IPS-NIHi7 (cell line): ENCODE measurements at regions not wholly inside any gene's neighbourhood (a gene's known extent, or its start where the extent isn't known, plus 50 kb on each side); places are given as distances from the start of the nearest gene placed in this dataset.

Experiments
- DNase-seq: peaks from one replicate; pipeline ENCODE4 v3.0.0; 2012; ENCODE audit warnings: mixed read lengths; ENCODE audit errors: extremely low spot score

DNA sequence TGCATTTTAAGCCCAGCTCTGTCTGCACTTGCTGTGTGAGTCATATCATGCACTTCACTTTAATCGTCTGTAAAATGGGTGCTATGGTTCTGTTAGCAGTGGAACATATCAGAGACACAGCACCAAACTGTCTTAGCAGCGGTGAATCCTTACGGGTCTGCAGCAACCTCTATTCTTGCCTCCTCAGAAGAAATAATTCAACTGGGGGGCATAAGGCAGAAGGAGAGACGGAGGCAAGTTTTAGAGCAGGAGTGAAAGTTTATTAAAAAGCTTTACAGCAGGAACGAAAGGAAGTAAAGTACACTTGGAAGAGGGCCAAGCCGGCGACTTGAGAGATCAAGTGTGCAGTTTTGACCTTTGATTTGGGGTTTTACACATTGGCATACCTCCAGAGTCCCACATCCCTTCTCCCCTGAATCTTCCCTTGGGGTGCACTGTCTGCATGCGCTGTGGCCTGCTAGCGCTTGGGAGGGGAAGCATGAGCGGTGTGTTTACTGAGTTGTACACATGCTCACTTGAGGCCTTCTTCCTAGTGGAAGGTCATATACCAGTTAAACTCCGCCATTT, 109.8 kb downstream of the DDX1 start:
- DNase-seq: no peak

DNA sequence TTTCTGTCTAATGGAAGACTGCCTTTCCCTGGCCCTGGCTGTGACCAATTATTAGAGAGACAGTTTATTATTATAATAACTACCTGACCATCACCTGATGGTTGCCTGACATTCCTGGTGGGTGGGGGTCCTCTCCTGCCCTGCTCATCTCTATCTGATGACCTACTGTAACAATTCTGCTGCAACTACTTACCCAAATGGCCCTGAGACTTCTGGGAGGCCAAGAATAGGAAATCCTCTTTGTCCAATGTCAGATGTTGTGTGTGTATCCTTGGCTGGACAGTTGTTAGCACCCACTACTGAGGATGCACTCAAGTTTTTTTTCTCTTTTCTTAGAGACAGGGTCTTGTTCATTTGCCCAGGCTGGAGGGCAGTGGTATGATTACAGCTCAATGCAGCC, 110.3 kb downstream of the DDX1 start:
- DNase-seq: no peak

DNA sequence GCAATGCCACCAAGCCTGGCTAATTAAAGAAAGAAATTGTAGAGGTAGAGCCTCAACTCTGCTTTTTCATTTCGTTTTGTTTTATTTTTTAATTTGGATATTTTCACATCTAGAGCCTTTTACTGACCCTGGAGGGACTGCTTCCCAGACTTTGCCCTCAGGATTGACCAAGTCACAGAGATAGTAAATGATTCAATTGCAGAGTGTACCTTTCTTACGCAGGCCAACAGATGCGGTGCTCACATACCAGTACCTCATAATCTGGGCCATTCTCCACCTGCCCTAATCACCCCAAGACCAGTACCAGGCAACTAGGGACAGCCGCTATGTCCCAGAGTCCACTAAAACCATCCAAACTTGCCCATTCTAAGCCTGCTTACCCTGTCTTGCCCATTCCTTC, 110.8 kb downstream of the DDX1 start:
- no peak for DNase-seq

DNA sequence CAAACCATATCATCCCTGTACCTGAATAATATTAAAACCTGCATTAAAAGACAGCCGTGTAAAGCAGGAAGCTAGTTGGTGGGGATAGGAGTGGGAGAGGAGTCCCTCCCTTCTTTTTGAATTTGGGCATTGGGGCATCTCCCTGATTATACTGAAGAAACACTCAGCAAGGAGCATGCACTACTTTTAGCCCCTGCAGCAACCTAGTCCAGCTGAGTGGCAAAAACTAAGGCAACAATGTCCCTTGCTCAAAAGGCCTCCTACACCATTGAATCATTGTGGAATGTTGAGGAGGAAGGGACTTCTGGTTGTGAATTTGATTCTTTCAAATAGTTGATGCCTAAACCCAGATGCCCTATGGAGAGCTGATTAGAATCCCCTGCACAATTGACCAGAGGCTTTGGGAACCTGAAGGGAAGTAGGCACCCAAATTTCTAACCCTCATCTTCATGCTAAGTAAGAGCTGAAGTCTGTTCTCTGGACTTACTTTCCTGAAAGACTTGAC, 111.7 kb downstream of the DDX1 start:
- no peak for DNase-seq

DNA sequence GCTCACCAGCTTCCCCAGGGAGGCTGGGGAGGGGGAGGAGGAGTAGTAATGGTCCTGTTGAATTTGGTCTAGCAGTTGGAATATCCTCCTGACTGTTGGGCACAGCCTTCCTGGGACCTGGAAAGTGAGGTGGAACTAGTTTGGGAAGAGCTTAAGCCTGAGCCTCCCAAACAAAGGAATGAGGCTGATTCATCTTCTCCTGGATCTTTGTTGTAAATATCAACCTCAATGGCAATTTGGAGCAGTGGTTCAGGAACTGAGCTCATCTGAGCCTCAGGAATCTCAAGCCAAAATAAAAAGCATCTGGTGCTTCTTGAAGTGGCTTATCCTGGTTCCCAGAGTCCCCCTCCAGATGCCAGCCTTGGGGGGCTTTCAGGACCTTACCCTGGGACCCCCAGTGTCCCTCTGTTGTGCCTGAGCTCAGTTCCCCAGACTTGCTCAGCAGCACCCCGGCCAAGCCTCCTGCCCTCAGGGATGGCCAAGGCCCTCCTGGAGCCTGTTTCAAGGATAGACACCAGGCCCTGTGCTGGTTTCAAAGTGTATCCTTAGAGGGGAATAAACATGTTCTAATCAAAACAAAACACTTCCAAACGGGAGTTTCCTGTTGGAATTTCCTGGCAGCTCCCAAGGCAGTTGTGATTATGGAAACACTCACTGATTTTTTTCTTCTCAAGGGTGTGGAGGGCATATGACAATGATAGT, 112.6 kb downstream of the DDX1 start:
- no peak for DNase-seq

DNA sequence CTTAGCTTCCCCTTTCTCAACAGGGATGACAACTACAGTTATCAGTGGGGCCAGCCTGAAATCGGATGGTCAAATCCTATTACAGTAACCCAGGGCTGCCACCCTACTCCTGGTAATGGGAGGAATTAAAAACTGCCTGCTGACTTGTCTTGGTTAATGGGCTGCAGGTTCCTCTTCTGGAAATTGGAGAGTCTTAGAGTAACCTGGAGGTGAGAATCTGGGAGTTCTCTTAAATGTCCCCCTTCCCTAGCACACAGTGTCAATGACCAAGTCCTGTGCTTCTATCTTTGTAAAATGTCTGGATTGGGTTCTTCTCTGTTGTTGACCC, 113.1 kb downstream of the DDX1 start:
- DNase-seq: no peak

DNA sequence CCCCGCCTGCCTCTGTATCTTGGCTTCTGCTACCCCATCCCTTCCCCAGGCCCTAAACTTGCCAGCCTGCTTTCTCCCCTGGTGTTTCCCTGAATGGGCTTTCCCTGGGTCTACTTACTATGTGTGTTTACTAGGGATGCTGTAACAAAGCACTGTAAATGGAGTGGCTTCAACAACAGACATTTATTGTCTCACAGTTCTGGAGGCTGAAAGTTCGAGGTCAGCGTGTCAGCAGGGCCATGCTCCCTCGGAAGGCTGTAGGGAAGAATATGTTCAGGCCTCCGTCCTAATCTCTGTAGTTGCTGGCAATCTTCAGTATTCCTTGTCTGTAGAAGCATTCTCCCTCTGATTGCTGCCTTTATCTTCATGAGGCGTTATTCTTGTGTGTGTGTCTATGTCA, 113.6 kb downstream of the DDX1 start:
- no peak for DNase-seq

DNA sequence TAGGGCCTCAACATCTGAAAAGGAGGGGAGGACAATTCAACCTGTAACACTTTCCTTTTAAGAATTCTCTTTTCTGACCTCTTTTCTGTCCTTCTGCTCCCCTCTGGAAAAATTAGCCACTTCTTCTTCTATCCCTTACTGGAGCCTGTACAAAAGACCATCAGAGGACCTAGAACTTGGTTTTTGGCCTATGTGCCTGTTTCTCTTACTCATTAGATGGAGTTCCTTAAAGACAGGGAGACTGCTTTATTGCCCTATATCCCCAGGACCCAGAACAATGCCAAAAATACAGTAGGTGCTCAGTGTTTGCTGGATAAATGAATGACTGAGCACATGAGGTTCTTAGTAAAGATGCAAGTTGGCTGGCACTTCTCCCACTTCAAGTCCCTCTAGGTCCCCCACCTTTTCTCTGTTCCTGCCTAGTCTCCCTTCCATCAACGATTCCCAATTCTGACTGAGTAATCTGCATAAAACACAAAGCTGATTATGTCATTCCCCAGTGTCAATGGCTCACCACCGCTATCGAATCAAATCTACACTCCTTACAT, 114.2 kb downstream of the DDX1 start:
- DNase-seq: no peak

DNA sequence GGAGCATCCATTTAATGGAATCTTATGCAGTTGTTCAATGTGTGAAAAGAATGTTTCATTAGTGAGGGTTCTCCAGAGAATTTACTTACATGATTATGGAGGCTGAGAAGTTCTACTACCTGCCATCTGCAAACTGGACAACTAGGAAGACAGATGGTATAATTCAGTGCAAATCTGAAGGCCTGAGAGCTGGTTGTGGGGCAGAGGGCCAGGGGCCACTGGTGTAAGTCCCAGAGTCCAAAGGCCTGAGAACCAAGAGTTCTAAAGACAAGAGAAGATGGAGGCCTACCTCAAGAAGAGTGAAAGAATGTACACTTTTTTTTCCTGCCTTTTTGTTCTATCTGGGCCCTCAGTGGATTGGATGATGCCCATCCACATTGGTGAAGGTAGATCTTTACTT, 114.8 kb downstream of the DDX1 start:
- DNase-seq: no peak

DNA sequence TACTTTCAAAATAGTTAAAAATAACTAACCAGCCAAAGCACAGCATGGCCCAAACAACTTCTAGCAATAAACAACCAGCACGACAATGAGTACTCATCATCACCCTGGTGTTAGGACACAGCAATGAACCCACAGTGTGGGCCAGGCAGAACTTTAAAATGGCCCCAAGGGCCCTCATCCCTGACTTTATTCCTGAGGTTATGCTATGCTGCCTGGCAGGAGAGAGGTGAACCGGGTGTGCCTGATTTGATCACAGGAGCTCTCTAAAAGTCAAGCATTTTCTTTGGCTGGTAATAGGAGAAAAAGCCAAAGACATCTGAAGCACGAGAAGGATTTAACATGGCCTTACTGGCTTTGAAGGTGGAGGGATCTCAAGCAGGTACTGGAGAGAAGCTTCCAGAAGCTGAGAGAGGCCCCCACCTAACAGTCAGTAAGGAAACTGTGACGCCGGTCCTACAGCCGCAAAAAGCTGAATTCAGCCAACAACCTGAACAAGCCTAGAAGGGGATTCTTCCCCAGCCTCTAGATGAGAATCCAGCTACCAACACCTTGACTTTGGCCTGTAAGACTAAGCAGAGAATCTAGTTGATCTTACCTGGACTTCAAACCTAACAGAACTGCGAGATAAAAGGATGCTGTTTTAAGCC, 115.4 kb downstream of the DDX1 start:
- DNase-seq: no peak

DNA sequence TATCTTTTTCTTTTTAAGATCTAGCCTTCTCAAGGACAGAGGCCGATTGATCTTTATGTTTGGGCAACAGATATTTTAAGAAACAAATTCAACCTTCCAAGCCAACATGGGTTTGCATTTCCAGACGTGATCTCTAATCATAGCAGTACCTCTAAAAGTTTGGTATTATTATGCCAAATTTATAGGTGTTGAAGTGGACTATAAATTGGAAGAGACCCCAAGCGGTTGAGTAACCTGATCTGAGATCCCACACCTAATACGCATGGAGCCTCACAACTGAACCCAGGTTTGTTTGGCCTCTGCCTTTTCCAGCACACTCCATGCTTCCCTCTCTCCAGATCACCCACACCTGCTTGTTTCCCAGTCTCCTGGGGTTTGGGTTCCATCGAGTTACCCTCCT, 116.5 kb downstream of the DDX1 start:
- DNase-seq: no peak

DNA sequence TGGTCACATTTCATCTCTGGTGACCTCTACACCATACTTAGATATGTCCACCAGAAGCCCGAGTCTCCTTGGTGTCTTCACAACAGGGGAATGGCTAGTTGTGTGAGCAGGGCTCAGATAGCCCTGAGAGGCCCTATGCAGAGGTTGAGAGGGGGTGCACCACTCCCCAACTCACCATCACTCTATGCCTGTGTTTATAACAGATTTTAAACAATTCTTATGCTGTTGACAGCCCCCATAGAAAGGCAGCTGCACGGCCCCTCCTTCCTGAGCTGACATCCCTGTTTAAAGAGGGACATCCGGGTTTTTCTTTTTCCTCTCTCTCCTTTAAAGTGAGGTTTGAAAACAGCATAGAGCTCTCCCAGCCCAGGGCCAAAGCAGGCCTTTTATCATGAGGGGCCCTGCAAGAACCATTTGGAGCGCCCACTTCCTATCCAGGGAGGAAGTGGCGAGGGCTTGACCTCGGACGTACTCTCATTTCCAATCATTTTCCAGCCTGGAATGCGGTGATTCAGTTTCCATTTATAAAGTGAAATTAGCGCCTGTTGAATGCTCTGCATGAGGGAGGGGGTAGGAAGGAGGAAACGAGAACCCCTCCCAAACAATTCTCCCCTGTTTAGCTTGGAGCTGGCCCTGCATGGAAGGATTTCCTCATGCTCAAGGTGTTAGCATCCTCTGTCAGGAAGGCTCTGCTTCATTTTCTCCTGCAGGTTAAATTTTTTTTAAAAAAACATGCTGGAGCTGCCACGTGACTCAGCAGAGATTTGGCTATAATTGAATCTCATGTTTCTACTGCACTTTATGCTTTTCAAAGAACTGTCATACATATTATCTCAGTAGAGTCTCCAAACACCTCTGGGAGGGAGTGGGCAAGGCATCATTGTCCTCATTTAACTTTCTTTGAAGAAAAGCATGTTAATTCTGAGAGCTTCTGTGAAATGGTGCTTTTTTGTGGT, 117.5 kb downstream of the DDX1 start:
- DNase-seq: no peak

DNA sequence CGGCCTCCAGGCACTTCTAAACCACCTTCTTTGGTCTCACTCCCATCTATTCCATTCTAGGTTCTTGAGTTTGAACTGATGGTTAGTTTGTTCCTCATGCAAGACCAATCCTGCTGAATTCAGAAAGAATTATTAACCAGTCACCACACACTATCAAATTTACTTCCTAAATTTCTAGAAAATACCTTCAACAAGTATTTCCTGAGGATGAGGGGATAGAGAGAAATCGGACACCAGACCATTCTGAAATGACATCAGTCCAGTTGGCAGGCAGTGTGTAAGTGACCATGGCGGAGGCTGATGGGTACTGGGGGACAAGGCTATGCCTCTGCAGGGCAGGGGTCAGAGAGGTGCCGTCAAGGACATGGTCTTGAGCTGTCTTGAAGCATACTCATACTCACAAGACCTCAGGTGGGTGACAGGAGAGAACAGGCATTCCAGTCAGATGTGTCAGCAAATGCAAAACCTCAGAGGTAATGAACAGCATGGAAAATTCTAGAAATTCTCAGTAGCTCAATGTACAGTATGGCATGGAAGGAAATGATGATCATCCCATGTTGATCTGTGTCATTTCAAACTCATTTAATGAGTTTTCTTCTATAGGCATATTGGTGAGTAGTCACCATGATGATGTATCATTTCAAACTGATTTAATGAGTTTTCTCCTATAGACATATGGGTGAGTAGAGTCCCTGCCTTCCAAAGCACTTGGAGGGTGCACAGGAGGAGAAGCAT, 119.6 kb downstream of the DDX1 start:
- DNase-seq: no peak

DNA sequence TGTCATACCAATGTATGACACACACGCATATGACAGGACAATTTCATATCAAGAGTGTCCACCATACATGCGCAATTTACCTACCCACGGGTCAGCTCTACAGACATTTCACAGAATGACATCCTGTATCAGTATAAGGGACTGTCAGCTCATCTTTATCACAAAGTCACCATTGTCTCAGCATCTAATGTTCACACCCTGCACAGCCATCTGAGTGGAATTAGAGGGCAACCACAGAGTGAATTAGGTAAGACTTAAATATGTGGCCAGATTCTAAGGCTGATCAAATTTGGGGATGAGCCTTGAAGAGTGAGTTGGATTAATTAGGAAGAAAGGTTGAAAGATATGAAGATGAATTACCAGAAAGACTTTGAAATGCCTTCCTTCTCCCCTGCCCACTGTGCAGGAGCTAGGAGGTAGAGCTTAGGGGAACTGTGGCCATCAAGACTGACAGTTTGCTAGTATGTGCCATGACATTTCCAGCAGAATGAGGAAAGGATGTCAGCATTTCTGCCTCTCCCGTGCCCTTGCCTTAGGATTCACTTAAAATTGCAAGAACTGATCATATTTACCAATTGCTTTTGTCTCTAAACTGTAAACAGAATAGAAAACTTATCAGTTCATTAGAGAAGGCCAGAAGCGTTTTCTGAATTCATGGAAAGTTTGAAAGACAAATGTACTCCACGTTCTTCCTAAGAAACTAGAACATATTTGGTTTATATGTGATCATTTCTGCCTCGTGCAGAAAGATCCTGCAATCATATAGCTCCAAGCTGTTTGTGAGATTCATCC, 121.1 kb downstream of the DDX1 start:
- DNase-seq: no peak

DNA sequence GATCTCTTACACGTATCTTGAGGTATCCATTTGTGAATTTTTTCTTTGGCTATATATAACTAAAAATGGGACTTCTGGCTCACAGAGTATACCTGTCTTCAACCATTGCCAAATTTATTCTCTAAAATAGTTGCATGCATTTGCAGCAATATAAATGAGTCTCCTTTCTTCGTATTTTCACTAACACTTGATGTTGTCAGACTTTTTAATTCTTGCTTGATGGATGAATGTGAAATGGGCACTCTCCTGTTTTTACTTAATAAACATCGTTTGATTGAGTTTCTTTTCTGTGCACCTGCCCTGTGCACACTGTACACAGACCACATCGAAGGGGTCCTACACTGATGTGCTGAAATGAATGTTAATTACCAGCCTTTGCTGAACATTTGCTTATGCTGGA, 121.8 kb downstream of the DDX1 start:
- DNase-seq: no peak

DNA sequence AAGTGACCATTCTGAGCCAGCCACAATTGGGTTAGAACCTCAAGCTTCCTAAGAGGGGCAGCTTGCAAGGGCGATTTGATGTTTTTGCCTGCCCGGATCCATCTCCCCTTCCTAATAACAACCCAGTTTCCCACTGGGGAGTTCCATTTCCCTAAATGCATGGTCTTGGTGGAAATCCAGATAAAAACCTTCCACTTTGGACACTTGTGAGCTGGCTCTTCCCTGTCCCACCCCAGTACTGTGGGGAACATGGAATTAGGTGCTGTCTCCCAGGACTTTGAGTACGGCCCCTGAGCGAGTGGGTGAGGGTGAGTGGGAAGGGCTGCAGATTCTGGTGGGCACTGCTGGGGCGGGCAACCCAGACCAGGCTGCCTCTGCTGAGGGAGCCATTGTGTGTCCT, 122.3 kb downstream of the DDX1 start:
- no peak for DNase-seq

DNA sequence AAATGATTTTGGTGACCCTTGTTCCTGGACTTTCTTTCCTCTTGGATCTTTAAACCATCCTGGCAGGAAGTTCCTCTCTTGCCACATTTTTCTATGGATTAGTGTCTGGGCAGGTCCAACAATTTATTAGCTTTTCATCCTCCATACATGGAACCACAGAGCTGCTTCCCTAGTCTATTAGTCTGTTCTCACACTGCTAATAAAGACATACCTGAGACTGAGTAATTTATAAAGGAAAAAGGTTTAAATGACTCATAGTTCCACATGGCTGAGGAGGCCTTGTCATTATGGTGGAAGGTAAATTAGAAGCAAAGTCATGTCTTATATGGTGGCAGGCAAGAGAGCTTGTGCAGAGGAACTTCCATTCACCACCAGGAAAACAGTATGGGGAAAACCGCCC, 122.9 kb downstream of the DDX1 start:
- DNase-seq: no peak

DNA sequence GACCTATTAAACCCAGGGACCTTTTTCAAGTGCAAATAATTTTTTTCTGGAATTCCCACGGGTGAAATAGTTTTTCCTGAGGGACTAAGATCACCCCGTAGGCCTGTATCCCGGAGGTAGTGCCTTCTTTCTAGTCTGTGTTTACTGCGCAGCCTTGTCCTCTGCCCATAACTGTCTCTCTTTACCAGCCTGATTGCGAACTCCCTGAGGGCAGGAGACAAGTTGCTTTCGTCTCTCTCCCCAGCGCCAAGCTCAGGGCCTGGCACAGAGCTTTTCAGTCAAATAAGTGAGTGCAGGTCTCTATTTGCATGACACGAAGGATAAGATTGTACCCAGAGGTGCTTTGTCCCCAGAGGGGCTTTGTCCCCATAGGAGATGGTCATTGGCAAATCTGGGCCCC, 123.9 kb downstream of the DDX1 start:
- DNase-seq: no peak

DNA sequence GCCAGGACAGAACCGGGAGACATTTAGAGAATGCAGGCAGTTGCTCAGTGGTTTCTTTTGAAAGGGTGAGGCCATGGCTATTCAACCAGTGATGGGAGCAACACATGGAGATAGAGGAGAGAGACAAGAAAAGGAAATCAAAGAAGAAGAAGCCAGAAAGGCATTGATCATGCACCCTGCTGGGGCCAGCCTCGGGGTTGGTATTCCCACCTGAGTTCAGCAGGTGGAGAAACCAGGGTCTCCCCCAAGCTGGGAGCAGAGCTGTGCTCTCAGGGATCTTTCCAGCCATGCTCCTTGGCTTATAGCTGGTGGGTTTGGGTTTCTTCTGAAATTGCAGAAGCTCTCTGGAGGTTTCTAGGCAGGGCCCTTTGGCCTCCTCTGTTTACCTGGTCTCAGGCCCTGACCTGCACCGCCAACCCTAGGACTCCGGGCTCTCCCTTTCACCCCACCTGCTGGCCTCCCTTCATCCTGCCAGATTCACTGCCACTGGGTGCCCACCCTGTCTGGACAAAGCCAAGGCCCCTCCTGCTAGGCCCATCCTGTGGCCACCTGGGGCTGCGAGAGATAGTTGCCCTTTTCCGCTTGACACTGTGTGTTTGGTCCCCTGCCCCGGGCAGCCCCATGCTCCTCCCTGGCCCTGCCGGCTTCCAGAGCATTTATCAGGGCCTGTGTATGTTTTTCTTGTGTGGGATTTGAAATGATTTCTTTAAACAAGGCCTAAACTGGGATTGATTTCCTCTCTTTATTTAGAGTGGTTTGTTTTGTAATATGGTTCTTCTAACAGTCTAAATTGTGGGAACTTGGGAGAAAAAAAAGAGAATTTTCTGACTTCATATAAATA, 126.7 kb downstream of the DDX1 start:
- no peak for DNase-seq

DNA sequence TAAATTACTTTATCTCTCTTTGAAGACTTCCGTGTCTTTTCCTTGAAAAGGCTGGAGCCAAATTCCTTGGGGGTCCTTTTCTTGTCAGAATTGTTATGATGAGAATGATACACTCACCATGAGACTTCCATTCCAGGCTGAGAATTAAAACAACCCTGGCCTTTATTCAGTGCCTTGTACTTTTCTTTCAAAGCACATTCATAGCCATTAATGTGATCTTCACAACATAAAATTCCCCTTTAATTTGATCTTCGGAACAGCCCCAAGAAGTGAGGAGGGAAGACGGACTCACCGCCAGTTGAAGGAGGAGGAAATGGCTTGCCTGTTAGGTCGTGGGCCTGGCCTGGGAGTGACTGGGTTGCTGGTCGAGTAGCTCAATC, 127.3 kb downstream of the DDX1 start:
- no peak for DNase-seq
